GM19240 (cell line): ENCODE measurements at regions not wholly inside any gene's neighbourhood (a gene's known extent, or its start where the extent isn't known, plus 50 kb on each side); places are given as distances from the start of the nearest gene placed in this dataset.

ENCODE experiments used
- DNase-seq: peaks from one replicate; pipeline ENCODE4 v3.0.0; 2011; ENCODE audit warnings: low spot score; ENCODE audit not compliant: insufficient read length

GRCh38 chr9:118991366-118992285 lies 377.6 kb downstream of the BRINP1 start:
- no peak for DNase-seq

- no peak for DNase-seq
Measured at GRCh38 chr9:118992813-118993794, 376.1 kb downstream of the BRINP1 start.

GRCh38 chr9:118993965-118994364 lies 375.3 kb downstream of the BRINP1 start:
- no peak for DNase-seq

- no peak for DNase-seq
Measured at GRCh38 chr9:119002491-119002890, 366.7 kb downstream of the BRINP1 start.

- no peak for DNase-seq
Measured at GRCh38 chr9:119003201-119003611, 366.0 kb downstream of the BRINP1 start.

- no peak for DNase-seq
Measured at GRCh38 chr9:119003882-119004617, 365.2 kb downstream of the BRINP1 start.

- no peak for DNase-seq
Measured at GRCh38 chr9:119004618-119004990, 364.6 kb downstream of the BRINP1 start.

- no peak for DNase-seq
Measured at GRCh38 chr9:119005162-119005561, 364.1 kb downstream of the BRINP1 start.

DNA sequence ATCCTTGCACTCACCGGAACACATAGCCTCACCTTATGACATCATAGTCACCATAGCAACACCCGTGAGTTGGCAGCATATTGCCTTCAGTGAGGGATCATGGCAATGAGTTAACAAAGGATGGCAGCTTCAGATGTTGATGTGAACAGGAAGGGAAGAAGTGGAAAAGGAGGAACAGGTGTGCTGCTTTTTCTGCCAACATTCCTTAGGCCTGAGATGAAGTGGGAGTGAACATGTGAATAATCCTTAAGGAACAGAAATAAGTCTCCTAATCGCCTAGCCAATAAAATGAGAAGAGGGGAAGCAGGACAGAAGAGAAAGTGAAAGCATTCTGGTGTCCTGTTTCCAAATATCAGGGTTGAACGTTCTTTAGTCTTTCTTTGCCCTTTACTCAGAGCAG lies 360.0 kb downstream of the BRINP1 start:
- no peak for DNase-seq

GRCh38 chr9:119020284-119020683 lies 349.0 kb downstream of the BRINP1 start:
- no peak for DNase-seq

DNA sequence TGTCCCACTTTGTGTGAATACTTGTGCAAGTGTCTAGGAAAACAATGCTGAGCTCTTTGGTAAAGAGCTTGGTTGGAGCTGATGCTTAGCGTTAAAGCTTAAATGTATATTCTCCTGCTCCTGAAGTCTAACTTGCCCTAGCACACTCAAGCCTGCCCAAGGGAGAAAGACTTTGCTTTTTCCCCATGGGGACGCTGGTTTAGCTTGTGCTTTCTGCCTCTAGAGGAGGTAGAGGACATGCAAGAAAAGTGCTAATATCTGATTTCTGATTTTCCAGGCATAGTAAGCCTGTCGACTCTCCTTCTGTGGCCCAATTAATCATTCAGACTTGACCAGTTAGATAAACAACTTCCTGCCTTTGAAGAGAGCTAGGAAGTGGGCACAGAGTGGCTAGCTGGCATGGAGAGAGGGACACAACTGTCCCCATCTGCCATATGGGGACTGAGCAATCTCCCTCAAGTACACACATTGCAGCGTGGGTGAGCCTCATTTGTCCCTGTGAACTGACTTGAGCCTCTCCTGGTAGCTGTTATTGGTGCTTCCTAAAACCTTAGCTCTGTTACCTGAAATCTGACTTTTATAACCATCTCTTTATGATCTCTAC lies 348.4 kb downstream of the BRINP1 start:
- DNase-seq: no peak

DNA sequence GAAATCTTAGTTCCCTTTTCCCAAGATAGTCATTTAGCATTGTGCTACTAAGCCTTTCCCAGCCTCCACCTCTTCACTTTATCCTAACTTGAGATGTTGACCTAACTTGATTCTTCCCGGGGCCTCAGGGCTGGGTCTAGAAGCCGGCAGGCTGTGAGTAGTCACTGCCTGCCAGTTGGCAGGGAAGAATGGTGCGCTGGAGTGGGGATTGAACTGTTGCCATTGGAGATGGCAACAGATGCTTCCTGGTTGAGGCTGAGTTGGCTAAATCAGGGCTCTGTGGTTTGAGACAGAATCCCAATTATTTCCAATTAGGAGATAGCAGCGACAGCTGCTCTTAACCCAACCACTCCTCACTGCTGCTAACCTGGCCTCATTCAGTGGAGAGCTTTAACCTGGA lies 343.1 kb downstream of the BRINP1 start:
- DNase-seq: no peak

DNA sequence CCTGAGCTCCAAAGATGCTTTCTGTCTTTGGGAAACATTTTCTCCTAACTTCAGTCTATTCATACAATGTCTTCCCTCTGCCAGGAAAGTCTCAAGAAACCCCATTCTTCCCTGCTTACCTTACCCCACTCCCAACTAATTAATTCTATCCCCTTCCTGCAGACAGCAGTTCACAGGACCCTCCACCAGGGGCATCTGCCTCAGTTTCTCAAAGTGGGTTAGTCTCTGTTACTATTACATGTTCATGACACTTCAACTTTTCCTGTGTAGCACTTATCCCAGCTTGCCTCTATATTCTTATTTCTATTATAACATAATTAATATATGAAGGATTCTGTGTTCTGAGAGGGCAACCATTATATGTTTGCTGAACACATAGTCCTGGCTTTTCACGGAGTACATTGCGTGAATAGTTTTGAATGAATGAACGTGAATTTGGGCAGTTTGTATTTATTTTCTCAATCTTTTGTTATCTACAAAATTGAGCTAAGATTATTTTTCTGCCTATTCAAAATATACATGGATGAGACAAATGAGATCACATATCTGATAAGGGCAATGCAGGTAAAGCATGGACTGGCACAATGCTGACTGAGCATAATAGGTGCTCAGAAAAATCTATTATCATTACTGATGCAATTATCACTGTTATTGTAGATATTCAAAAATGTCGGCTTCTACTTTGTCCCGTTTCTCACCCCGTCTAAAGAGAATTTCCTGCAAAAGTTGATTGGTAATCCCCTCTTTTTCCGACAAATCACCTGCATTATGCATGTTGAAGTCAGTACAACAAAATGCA lies 341.1 kb downstream of the BRINP1 start:
- DNase-seq: no peak

GRCh38 chr9:119029886-119030285 lies 339.3 kb downstream of the BRINP1 start:
- DNase-seq: no peak

DNA sequence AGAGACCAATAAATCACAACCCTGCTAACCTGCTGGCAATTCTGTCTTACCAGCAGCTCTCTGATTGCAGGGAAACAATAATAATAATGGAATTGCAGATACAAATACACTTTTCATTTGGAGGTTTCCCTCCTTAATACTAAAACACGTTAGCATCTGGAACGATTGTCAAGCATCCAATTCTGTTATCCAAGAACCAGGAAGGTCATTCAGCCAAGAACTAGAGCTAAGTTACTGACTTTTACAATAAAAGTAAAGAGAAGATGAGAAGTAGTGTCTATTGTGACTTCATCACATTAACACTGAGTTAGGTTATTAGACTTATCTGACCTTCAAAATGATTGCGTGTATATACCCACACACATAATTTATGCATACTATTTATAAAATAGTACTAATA lies 335.6 kb downstream of the BRINP1 start:
- no peak for DNase-seq

GRCh38 chr9:119036969-119037368 lies 332.3 kb downstream of the BRINP1 start:
- no peak for DNase-seq

DNA sequence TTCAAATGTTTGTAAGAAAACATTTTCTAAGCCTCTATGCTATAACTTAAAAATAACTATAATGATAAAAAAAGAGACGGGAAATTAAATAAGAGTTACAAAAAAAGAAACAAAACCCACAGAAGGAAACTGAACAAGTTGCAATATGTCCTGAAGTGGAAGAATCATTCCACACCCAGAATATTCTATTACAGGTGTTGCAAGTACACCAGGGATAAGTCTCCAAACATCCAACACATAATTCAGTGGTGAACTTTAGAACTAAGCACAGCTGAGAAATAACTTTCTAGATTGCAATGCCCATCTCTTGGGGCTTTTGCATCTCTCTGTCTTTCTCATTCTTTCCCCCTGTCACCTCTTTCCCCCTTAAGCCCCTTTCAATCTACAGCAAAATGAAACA lies 325.2 kb downstream of the BRINP1 start:
- DNase-seq: no peak

DNA sequence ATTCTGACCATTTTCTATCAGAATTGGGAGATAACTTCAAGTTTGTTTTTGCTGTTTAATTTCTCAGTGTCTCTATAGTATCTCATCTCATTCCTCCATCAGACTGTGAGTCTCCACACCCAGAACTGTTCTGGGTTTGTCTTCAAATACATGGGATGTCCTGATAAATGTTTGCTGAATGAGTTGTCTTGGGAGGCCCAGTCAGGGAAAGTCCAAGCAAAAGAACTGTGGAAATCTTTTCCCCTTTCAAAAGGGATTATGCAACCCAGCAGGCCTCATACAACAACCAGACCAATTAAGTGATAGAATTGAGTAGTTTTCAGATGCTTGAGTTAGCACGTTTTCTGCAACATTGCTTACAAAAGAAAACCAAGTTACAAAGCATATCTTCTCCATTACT lies 324.4 kb downstream of the BRINP1 start:
- DNase-seq: no peak

- DNase-seq: no peak
Measured at GRCh38 chr9:119047513-119048307, 321.5 kb downstream of the BRINP1 start.
